GM19043 (cell line): ENCODE measurements at regions not wholly inside any gene's neighbourhood (a gene's known extent, or its start where the extent isn't known, plus 50 kb on each side); places are given as distances from the start of the nearest gene placed in this dataset.
A peak's percentile ranks its signal among the peaks of the same experiment; 100 is the strongest.

Source experiments
- ATAC-seq: cut with Tn5 transposase; IDR thresholded peaks from one replicate; pipeline ENCODE4 v1.9.1; 2021; ENCODE audit warnings: low read depth; ENCODE audit not compliant: unreplicated experiment

DNA sequence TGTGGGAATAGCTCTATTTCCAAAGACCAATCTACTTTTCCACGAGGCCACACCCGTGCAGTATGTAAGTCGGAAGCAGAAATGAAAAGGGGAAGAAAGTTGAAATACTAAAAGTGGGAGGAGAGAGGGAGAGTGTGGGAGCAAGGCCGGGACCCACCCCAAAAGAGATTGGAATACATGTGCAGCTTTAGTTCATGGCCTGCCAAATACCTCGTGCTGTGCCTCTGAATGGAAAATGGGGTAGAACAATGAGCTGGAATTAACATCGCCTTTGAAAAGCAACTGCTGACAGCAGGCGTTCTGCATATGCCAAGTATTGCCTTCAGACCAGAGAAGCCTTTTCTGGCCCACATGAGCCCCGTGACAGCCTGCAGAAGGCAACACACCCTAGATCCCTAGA, 155.6 kb downstream of the CD83 start:
- ATAC-seq: no peak

DNA sequence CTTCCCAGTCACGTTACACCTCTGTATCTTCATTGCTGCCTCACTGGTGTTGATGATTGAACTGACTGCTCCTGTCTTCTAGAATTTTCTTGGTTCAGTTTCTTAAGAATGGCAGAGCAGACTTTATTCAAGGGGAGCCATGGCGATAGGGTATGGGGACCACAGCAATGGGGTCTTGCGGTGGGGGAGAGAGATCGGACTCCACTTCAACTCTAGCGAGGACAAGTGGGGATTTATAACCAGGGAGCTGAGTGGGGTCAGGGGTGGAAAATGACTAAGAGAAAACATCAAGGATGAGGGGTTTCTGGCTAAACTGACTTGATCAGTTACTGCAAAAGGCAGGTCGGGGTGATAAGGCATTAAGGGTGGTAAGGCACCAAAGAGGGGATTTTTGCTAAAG, 156.4 kb downstream of the CD83 start:
- ATAC-seq: no peak

DNA sequence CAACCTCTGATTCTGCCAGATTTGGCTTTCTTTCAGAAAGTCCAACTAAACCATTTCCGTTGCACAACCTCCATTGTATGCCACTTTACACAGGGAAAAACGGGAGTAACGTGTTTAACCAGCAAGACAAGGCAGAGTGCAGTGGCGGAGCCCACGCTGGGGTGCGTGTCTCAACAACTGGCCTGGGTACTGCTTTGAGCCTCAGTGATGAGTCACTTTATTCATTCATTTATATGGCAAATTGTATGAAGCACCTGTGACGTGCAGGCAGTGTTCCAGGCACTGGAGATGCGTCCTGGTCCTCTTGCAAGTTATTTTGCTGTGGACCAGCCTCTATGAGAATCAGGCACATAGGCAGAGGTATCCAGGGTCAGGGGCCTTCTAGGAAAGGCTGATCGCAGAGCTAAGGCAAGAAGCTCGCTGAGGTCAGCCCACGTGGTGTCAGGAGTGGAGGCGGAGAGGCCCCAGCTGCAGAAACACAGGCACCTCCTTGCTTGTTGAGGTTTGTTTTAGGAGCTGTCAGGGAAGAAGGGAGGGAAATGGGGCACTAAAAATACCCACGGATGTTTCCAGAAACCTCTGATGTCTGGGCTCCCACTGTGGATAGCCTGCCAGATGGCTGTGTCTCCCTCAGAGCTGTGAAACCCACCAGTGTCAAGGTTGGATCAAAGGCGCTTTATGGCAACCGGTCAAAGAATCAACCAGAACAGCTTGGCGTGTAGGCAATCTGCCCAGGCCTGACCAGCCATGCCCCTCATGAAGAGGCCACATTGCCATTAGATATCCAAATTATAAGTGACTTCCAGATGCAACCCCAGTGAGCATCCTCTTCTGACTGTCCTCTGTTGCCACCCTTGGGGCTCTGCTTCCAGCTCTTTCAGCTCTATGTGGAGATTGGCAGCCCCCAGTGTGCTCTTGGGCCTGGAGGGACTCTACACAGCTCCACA, 157.2 kb downstream of the CD83 start:
- ATAC-seq: no peak

DNA sequence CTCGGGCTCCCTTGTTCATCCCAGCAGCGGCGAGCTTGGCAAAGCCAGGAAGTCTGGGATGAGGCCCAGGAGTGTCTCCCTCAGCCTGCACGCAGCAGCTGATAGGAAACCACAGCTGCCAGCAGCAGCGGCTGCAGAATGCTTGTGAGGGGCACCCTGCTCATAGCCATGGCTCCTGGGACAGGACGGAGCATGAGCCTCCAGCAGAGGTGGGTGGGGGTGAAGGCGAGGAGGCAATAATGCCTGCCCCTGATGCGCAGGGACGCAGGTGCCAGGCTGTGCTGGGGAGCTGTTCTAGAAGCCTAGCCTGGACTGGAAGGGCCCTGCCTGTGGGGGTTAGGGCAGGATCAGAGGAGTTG, 157.9 kb downstream of the CD83 start:
- no peak for ATAC-seq

DNA sequence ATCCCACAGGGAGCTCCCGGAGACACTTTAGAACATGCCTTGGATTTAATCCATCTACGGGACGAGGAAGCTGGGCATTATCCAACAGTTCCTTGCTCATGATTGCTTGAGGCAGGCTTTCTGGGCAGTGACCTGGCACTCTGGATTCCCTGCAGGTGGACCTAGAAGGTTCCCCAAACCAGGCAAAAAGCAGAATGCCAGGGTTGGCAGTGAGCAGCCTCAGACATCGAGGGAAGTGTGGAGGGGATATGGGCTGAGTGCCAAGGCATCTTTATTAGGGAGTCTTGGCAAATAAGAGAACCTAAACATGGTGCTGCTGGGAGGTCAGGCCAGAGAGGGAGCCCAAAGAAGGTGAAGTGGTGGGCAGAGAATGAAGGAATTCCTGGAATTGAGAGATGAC, 158.5 kb downstream of the CD83 start:
- ATAC-seq: no peak

DNA sequence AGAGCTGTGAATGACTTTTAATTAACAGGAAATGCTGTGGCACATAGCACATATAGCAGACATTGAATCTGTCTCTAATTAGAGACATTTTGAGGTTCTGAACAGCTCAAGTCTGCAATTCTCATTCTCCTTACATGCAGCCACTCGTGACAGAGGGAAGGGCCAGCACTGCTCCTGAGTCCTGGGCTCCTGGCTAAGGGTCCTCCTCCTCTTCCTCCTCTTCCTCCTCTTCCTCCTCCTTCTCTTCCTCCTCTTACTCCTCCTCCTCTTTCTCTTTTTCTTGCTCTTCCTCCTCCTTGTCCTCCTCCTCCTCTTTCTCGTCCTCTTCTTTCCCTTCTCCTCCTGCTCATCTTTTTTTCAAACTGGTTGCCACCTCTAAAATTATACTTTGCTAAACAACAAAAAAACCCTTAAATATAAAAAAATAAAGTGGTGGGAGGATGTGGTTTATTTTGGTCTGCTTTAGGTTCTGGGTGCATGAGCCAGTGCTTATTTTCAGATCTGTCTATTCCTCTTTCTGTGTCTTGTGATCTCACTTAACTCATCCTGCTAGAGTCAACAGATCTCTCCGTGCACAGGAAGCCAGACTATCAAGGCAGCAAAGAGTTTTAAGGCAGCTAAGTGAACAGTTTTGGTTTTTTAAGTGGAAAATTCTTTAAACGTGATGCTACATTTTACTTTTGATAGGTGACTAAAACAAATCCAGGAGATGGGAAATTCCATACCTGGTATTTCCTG, 159.3 kb downstream of the CD83 start:
- peak; percentile 96 for ATAC-seq

DNA sequence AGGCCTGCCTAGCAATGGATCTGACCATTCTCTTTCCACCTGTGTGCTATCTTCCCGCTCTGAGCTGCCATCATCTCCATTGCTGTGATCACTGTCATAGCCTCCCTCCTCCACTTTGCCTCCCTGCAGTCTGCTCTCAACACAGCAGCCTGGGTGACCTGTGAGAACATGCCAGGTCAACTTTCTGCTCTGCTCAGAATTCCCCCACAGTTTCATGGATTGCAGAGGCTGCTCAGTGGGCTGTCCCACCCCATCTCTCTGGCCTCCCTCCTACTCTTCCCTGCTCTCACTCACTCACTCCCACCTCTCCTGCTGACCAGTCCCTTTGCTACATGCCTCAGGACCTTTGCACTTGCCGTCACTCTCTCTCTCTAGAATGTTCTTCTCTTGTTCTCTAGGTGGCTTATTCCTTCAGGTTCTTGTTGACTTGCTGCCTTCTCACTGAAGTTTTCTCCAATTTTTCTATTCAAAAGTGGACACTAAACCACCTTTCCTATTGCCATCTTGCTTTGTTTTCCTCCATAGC, 159.9 kb downstream of the CD83 start:
- ATAC-seq: peak; percentile 9

DNA sequence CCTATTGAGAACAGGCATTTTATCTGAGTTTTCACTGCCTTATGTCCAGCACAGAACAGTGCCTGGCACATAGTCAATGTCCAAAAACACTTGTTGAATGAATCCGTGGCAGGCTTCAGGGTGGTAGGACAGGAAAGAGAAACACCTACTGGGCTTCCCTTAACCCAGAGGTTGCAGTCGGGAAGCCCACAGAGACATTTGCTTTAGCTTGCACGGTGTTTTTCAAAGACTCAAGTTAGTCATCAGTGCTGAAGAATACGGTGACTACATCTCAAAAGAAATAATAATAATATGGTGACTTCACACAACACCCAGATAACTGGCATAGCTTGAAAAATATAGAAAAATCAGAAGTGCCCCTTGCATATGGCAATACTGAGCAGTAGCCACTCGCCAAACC, 160.4 kb downstream of the CD83 start:
- ATAC-seq: no peak

DNA sequence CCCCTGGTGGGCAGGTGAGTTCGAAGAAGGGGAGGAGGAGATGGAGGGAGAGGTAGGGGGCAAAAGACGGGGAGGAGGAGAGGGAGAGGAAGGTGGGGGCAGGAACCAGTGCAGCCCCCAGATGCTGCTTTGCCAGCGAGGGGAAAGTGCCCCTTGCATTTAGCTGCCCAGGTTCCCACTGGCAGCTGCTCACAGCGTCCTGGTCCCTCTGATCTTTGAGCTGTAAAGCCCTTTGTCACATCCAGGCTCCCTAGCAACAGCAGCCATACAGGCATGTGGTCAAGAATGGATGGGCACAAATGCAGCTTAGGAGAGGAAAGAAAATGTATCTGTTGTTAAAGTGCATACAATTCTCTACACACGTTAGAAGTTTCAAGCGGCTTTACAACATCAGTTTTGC, 160.9 kb downstream of the CD83 start:
- ATAC-seq: no peak

DNA sequence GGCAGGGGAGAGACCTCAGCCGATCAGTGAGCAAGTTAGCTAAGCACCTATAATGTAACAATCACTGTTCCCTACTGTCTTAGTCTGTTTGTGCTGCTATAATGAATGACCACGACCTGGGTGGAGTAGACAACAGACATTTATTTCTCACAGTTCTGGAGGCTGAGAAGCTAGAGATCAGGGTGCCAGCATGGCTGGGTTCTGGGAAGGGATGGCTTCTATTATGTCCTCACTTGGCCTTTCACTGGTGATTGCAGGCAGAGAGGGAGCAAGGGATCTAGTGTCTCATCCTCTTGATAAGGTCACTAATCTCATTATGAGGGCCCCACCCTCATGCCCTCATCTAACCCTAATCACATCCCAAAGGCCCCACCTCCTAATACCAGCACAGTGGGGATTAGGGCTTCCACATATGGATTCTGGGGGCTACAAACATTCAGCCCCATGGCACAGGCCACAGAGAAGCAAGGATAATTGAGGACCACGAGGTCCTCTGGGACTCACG, 162.5 kb downstream of the CD83 start:
- no peak for ATAC-seq

DNA sequence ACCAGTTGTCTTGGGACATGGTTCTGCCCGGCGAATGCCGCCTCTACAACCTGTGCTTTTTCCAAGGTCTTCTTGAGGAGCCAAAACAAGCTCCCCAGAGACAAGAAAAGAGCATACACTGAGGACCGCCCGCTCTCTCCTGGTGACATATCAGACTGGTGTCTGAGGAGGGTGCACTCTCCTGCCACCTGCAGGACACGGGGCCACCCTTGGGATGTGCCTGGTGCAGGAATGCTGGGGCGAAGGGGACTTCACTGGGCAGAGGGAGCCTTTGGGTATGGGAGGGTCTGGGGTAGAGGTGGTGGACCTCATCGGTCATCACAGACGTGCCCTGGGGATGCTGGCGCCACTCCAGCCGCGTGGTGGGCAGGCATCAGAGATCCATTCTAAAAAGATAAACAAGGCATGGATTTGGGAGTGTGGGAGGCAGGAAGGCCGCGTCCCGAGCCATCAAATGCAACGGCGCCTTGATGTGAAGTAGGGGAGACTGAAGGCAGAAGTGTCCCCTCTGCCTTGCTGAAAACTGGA, 163.3 kb downstream of the CD83 start:
- no peak for ATAC-seq

DNA sequence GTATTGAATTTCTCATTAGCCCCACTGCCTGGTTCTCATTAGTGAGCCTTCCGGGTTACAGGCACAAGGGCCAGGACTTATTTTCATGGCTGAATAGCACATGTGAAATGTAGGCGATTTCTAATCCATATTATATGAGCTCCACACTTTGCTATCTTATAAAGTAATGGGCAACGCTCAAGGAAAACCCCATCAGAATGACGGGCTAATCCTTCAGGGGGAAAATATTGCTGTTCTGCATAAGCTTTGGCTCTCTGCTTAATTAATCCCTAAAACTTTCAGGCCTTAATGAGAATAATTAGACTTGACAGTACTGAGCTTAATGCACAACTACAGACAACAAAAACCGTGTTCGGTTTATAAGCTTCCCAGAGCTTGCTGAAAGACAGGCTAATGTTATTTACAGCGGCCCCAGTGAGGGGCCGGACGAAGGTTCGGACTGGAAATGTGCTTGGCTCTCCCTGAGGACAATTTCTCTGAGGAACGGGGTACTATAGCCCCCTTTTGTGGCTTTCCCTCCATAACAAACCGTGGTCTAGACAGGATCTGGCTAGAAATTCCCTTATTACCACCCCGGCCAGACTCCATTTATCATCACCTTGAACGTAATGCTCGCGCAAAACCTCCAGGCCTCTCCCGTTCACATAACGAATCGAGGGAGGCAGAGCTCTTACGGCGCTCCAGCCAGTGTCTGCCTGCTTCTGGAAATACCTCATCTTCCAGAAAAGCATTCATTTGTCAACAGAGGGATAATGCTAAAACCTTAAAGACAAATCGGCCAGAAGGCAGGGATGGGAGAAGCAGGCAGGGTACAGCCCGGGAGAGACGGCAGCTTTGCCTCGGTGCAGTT, 164.5 kb downstream of the CD83 start:
- no peak for ATAC-seq

DNA sequence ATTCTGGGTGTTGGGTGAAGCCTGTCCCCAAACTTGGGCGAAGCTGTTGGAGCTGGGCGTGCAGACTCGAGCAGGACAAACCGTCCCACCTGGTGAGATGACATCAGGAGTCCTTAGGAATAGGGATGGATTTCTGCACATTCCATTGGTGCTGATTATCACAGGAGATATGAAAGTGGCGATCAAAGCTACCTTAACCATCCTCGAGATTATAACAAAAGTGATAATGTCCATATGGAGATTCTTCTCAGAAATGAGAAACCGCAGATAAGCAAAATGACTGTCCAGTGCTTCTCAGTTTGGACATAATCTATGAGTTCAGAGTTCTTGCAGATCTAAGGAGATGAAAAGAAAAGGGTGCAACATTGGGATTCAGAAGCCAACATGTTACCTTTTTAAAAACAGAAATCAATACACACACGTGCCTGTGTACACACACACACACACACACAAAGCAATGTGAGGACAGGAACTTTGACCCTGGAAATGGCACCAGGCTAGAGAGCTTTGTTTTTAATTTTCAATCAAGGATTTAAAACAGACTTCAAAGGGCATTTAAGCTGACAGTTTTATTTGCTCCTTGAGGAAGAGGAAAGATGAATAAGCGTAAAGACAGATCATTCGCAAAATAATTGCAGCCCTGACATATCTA, 165.4 kb downstream of the CD83 start:
- no peak for ATAC-seq

DNA sequence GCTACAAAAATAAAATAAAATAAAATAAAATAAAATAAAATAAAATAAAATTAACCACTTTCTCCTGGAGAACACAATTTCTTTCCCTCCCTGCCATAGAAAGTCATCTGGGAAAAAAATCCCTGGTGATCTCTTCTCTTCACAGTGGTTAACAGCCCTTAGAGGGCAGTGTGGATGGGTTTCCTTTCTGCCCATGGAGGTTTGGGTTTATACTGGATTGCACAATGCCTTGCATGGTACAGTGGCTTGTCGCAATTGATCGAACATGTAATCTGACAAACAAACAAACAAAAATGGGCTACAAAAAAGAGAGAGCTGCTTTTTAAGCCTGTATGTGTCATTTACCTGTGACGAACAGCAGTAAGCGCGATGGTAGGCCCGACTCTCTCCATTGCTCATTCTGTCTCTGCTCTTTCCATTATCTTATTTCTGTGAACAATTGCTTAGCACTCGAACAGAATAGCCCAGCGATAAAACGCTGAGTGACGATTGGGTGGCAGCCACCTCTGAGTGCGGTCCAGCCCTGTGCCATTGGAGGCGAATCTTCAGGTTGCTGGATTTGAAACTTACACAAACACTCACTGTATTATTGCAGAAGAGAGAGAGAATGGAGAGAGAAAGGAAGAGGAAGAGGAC, 166.1 kb downstream of the CD83 start:
- ATAC-seq: no peak

DNA sequence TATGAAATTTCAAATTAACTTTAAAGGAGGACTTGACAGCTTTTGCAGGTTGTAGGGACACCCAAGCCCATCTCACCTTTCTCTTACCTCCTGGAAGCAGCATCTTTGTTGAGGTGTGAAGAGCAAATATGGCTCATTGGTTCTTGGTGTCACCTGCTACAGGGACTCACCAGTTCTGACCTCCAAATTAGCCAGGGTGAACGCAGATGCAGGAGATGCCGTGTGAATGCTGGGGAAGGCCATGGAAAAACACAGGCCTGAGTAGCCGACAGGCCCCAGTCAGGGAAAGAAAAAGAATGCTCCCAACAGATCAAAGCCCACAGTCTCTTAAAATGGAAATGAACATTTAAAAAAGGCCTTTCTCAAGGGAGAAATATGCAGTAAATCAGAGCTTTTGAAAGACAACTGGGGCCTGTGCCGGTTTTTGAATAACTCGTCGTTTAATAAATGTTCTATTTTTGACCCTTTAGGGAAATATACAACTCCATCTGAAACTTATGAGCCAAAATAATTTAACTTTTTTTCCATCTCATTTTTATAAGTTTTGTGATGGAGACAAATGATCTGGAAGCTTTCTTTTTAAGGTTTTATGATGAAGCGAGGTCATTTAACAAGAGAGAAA, 167.5 kb downstream of the CD83 start:
- no peak for ATAC-seq

DNA sequence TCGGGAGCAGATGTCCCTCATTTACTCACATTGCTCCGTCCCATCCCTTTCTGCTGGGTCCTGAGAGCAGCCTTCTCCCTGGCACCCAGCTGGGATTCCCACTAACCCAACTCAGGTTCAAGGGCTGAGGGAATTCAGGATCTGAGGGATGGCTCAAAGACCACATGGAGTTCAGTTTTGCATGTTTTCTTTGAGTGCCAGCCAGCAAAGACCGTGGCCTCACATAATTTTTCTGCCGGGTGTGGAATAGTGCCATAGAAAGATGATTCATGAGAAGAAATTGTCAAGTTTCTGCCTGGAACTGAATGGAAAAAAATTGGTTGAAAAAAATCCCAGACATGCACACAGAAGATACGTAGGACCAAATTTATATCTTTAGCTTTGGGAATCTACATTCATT, 168.6 kb downstream of the CD83 start:
- no peak for ATAC-seq

DNA sequence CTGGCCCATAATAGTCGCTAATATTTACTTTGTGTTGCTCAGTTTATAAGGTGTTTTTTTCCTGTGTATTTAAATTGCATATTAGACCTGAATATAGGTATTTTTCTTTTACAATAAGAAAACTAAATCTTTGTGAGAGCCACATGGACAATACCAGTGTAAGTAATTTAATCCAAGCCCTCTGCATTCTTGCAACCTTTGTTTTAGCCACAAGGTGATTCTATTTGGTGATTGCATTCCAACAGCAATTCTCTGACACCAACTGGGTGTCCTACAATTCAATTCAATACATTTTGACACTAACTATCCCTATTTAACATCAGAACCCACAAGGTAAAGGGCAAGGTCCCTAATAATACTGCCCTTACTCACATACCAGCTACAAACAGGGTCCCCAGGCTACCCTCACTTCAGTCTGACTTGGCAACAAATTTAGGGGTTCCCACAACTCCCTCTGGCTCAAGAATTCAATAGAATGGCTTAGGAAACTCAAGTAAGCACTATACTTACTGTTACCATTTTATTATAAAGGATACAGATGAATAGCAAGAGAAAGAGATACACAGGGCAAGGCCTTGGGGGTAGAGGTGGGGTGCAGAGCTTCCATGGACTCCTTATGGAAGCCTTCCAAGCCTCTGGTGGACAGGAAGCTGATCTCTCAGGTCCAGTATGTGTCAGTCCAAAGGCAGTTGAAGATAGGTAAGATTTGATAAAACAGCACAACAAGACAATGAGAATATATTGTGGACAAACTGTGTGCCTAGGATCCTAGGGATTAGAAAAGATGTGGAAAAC, 169.3 kb downstream of the CD83 start:
- no peak for ATAC-seq

DNA sequence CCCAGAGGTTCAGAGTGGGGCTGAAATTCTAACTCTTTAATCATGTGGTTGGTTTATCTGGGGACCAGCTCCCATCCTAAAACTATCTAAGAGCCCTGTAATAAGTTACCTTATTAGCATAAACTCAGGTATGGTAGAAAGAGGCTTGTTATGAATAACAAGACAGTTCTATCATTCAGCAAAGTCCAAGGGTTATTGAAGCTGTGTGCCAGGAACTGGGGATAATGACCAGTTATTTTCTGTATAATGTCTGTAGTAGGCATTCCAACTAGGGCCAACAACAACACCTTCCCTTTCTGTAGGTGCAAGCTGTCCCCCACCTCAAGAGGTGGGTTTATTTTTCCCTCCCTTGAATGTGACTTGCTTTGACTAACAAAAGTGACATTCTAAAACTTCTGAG, 170.1 kb downstream of the CD83 start:
- ATAC-seq: no peak
